IMR-90 (cell line): ENCODE measurements at regions not wholly inside any gene's neighbourhood (a gene's known extent, or its start where the extent isn't known, plus 50 kb on each side); places are given as distances from the start of the nearest gene placed in this dataset.

ENCODE experiments used
- ATAC-seq: fragments of 200-7000 bp; cut with Tn5 transposase; 2 replicates; pipeline ENCODE4 v1.9.1; 2020; ENCODE audit warnings: low read depth, mild to moderate bottlenecking, moderate library complexity
- BruUV-seq: library from RNA; stranded (reverse); fragments of 400-500 nt; replicated peaks from 2 replicates; lab custom pipeline; 2021; lab: Mats Ljungman, UMichigan
- CTCF ChIA-PET: fragments of 300-600 bp; formaldehyde crosslinking; extraction: SDS; loops from one replicate; lab custom pipeline; 2021; ENCODE audit warnings: antibody characterized with exemption; lab: Yijun Ruan, JAX
- POLR2A ChIA-PET: fragments of 300-600 bp; sonication (Branson Sonifier 250); formaldehyde crosslinking; loops from one replicate; lab custom pipeline; 2022; ENCODE audit warnings: antibody characterized with exemption; ENCODE audit not compliant: unreplicated experiment; lab: Charles Lee
- DNase-seq: peaks from one replicate; pipeline ENCODE4 v3.0.0; 2013
- H2AFZ ChIP-seq: replicated peaks from 2 replicates; pipeline ENCODE3; 2013; ENCODE audit warnings: low read length, mild to moderate bottlenecking; ENCODE audit not compliant: poor library complexity
- H2AK5ac ChIP-seq: 2 replicates; pipeline ENCODE4 v1.6.1; 2013; ENCODE audit warnings: low read depth, low read length, inconsistent platforms
- H2AK9ac ChIP-seq: replicated peaks from 2 replicates; pipeline ENCODE3; 2013; ENCODE audit warnings: mild to moderate bottlenecking, low read depth, low read length, moderate library complexity; ENCODE audit not compliant: poor library complexity
- H2BK120ac ChIP-seq: 2 replicates; pipeline ENCODE4 v1.6.1; 2013; ENCODE audit warnings: low read depth, low read length, inconsistent platforms
- H2BK15ac ChIP-seq: 3 replicates; pipeline ENCODE4 v1.6.1; 2013; ENCODE audit warnings: low read depth, low read length, inconsistent platforms
- H2BK20ac ChIP-seq: 2 replicates; pipeline ENCODE4 v1.6.1; 2013; ENCODE audit warnings: low read depth, mild to moderate bottlenecking, inconsistent platforms, low read length, moderate library complexity
- H2BK5ac ChIP-seq: 2 replicates; pipeline ENCODE4 v1.6.1; 2013; ENCODE audit warnings: mild to moderate bottlenecking, low read depth, low read length, inconsistent platforms; ENCODE audit not compliant: poor library complexity, severe bottlenecking
- H3K14ac ChIP-seq: replicated peaks from 2 replicates; pipeline ENCODE4 v1.6.1; 2013; ENCODE audit warnings: low read depth, low read length, inconsistent platforms
- H3K18ac ChIP-seq: 2 replicates; pipeline ENCODE4 v1.6.1; 2013; ENCODE audit warnings: low read depth, low read length, control low read depth
- H3K23ac ChIP-seq: 2 replicates; pipeline ENCODE4 v1.6.1; 2013; ENCODE audit warnings: low read depth, low read length, inconsistent platforms
- H3K27ac ChIP-seq: 2 replicates; pipeline ENCODE4 v1.5.1; 2013; ENCODE audit warnings: mild to moderate bottlenecking, control low read depth, low read length; ENCODE audit not compliant: insufficient read depth
- H3K27me3 ChIP-seq: 2 replicates; pipeline ENCODE4 v1.6.1; 2013; ENCODE audit warnings: low read length; ENCODE audit not compliant: control insufficient read depth, insufficient read depth
- H3K36me3 ChIP-seq: 2 replicates; pipeline ENCODE4 v1.6.1; 2013; ENCODE audit warnings: low read length, mixed read lengths; ENCODE audit not compliant: control insufficient read depth, insufficient read depth
- H3K4ac ChIP-seq: 2 replicates; pipeline ENCODE4 v1.6.1; 2013; ENCODE audit warnings: low read depth, low read length, inconsistent platforms
- H3K4me1 ChIP-seq: 2 replicates; pipeline ENCODE4 v1.6.1; 2013; ENCODE audit warnings: low read length, mixed read lengths; ENCODE audit not compliant: control insufficient read depth, insufficient read depth
- H3K4me2 ChIP-seq: 2 replicates; pipeline ENCODE4 v1.6.1; 2013; ENCODE audit warnings: low read depth, mild to moderate bottlenecking, control low read depth, low read length, moderate library complexity
- H3K4me3 ChIP-seq: 2 replicates; pipeline ENCODE4 v1.5.1; 2013; ENCODE audit warnings: low read depth, mild to moderate bottlenecking, control low read depth, low read length, moderate library complexity; ENCODE audit not compliant: insufficient read depth
- H3K56ac ChIP-seq: 2 replicates; pipeline ENCODE4 v1.6.1; 2013; ENCODE audit warnings: low read length, inconsistent platforms; ENCODE audit not compliant: insufficient read depth; ENCODE audit errors: extremely low read depth
- H3K79me1 ChIP-seq, 2 experiments: 2 replicates each; pipeline ENCODE4 v1.6.1; 2013; ENCODE audit warnings: low read length in 2 of 2, inconsistent platforms in 1 of 2, low read depth in 1 of 2
- H3K9ac ChIP-seq: 2 replicates; pipeline ENCODE4 v1.6.1; 2013; ENCODE audit warnings: low read depth, low read length, control low read depth
- H3K9me1 ChIP-seq: 2 replicates; pipeline ENCODE4 v1.6.1; 2013; ENCODE audit warnings: low read length, inconsistent platforms; ENCODE audit not compliant: insufficient read depth
- H3K9me3 ChIP-seq: 2 replicates; pipeline ENCODE4 v1.6.1; 2013; ENCODE audit warnings: low read length; ENCODE audit not compliant: control insufficient read depth, insufficient read depth
- H4K20me1 ChIP-seq: 2 replicates; pipeline ENCODE4 v1.6.1; 2013; ENCODE audit warnings: low read length, inconsistent platforms; ENCODE audit not compliant: insufficient read depth
- H4K5ac ChIP-seq: 2 replicates; pipeline ENCODE4 v1.6.1; 2013; ENCODE audit warnings: mild to moderate bottlenecking, low read depth, low read length, control low read depth
- H4K8ac ChIP-seq, 2 experiments: 2 replicates each; pipeline ENCODE4 v1.6.1; 2013; ENCODE audit warnings: low read depth in 2 of 2, low read length in 2 of 2, control low read depth in 1 of 2, inconsistent platforms in 1 of 2
- H4K91ac ChIP-seq: 2 replicates; pipeline ENCODE4 v1.6.1; 2013; ENCODE audit warnings: low read depth, low read length, inconsistent platforms; ENCODE audit not compliant: insufficient read depth
- BHLHE40 ChIP-seq: fragments of 150-350 bp; IDR thresholded peaks from 2 replicates; pipeline ENCODE4 v1.6.1; 2016; ENCODE audit warnings: mild to moderate bottlenecking, low read depth, low read length
- CEBPB ChIP-seq: IDR thresholded peaks from 2 replicates; pipeline ENCODE4 v1.6.1; 2012; ENCODE audit warnings: low read depth, low read length, improper control_type of control experiment
- CHD1 ChIP-seq: IDR thresholded peaks from 2 replicates; pipeline ENCODE4 v1.6.1; 2012; ENCODE audit warnings: low read depth, low read length, improper control_type of control experiment
- FOS ChIP-seq: fragments of 150-350 bp; IDR thresholded peaks from 2 replicates; pipeline ENCODE4 v1.6.1; 2016; ENCODE audit warnings: low read depth, low read length
- MAFK ChIP-seq: IDR thresholded peaks from 2 replicates; pipeline ENCODE4 v1.6.1; 2012; ENCODE audit warnings: low read depth, low read length, improper control_type of control experiment
- MXI1 ChIP-seq: IDR thresholded peaks from 2 replicates; pipeline ENCODE4 v1.6.1; 2012; ENCODE audit warnings: low read depth, mild to moderate bottlenecking, low read length, moderate library complexity, borderline replicate concordance
- NFE2L2 ChIP-seq: fragments of 150-350 bp; IDR thresholded peaks from 2 replicates; pipeline ENCODE4 v1.6.1; 2016; ENCODE audit warnings: low read depth, mild to moderate bottlenecking, low read length
- RAD21 ChIP-seq: IDR thresholded peaks from 2 replicates; pipeline ENCODE4 v1.6.1; 2012; ENCODE audit warnings: low read length, improper control_type of control experiment
- WGBS, 2 experiments: methylation state at CpG; one replicate each; pipeline versions ENCODE4 v1.1.5 to v1.1.7; 2013; ENCODE audit warnings: missing lambda C conversion rate in 2 of 2; ENCODE audit not compliant: insufficient read length in 1 of 2; ENCODE audit errors: extremely low coverage in 2 of 2; 5-methylcytosine and 5-hydroxymethylcytosine counted together
- dilution Hi-C: fragments of 300-500 bp; cut with HindIII; formaldehyde crosslinking; loops from one replicate; pipeline ENCODE4 v1.14.3; 2018; ENCODE audit warnings: low sequenced_read_pairs; ENCODE audit not compliant: unreplicated experiment
- in situ Hi-C: fragments of 300-500 bp; cut with MboI; formaldehyde crosslinking; loops from 3 replicates; pipeline ENCODE4 v1.14.3; 2019; ENCODE audit warnings: low sequenced_read_pairs, inconsistent platforms, mixed read lengths
- intact Hi-C: fragments of 100-400 bp; cut with micrococcal nuclease; formaldehyde crosslinking; loops from 2 replicates; pipeline ENCODE4 v1.10.0; 2022

DNA sequence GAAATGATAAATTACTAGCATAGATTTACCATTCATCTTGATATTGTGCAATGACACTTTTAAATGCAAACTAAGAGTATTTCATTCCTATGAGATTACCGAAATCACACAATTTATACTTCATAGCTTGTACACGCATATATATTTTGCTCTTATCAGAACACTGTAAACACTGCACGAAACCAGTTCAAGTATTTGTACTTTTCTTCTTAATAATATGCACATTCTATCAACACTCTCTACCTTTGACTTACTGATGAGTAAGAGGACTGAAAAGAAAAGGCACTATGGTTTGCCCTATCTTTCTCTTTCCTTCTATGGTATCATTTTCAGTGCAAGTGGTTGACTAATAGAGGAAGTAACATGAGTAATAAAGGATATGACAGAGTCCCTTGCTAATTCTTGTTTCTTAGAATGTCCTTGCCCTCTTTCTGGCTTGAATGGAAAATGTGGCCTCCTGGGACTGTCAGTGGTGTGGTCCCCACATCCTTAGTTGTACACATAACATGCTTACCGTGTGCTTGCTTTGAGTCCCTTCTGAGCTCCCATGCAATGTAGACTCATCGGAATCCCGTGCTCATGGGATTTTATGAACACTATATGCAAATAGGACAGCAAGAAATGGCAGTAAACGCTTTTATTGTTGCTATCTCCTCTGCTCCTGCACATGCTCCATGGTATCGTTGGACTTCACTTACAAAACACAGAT lies 363.5 kb upstream of the TNP1 start:
- Histone ChIP-seq H2AK5ac (peak overlapping the region; percentile 98), H3K27me3 (no peaks in the 10 kb centered on the region), H3K27ac (peak overlapping the region; percentile 99), H2AK9ac (peak overlapping the region; percentile 70), H2BK5ac (peak overlapping the region; percentile 100), H4K91ac (peak overlapping the region; percentile 100), H3K4me3 (no peak overlapping the region), H2BK20ac (peak overlapping the region; percentile 100), H3K4me1 (peaks cover 35% of the 10 kb centered on the region), H3K18ac (peak overlapping the region; percentile 99), H3K56ac (peak overlapping the region; percentile 99), H3K9ac (peak overlapping the region; percentile 45), H3K4ac (peak overlapping the region; percentile 100), H2BK15ac (peak overlapping the region; percentile 96), H3K9me1 (peaks cover 21% of the 10 kb centered on the region), H3K23ac (peak overlapping the region; percentile 99), H3K79me1 (peaks cover 30 to 37% of the 10 kb centered on the region in 2 experiments), H4K20me1 (no peaks in the 10 kb centered on the region), H3K36me3 (no peaks in the 10 kb centered on the region), H3K9me3 (no peaks in the 10 kb centered on the region), H3K14ac (peak overlapping the region; percentile 100), H2AFZ (peak overlapping the region; percentile 48), H3K4me2 (peak overlapping the region; percentile 9; the same call in 1 of the 2 replicates), H4K8ac (peak overlapping the region; percentile 98), H4K5ac (peak overlapping the region; percentile 100), H2BK120ac (peak overlapping the region; percentile 100)
- 0% methylated on average over 2 of the region's 8 CpGs; no CpG with 5 or more reads in 1 of the 2 experiments for WGBS, 2 experiments
- in situ Hi-C loops (no loop called here), dilution Hi-C loops (no loop called here), intact Hi-C loops (loop anchor here (1.0 to 5.0 kb wide), 10 partner anchors 56 to 528 kb away; partner anchors contain the start of gene IGFBP5)
- TF ChIP-seq MAFK = peak; percentile 71
- TF ChIP-seq MXI1 = no peak
- TF ChIP-seq NFE2L2 = peak; percentile 41; the same call in 1 of the 2 replicates
- TF ChIP-seq FOS = peak; percentile 89
- TF ChIP-seq RAD21 = peak; percentile 28
- TF ChIP-seq CHD1 = no peak
- peak; percentile 54 for TF ChIP-seq BHLHE40
- TF ChIP-seq CEBPB = peak; percentile 98
- DNase-seq = peak; percentile 99
- no TSS peak for BruUV-seq
- ChIA-PET CTCF (interaction anchor here (1.0 to 1.6 kb wide), 3 partner anchors 57 to 528 kb away, joined by 4 to 5 read pairs (median 5); partner anchors contain the start of gene IGFBP5), POLR2A (interaction anchor here (0.9 to 1.5 kb wide), 3 partner anchors 54 to 529 kb away, joined by 4 to 5 read pairs (median 4); partner anchors contain the start of gene IGFBP5)
- peak; percentile 85 for ATAC-seq
